ENCODE measurements at regions not wholly inside any gene's neighbourhood (a gene's known extent, or its start where the extent isn't known, plus 50 kb on each side); places are given as distances from the start of the nearest gene placed in this dataset.

DNA sequence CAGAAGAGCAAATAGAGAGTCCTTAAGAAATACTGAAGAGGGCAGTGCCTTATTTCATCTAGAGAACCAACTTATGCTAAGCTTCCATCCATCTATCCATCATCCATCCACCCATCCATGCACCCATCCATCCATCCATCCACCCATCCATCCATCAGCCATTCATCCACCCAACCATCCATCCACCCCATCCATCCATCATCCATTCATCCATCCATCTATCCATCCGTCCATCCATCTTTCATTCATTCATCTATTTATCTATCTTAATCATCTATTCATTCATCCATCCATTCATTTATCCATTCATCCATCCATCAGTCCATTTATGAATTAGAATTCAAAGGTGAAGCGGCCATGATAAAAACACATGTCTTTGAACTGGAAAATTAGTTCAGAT lies 171.5 kb upstream of the FMN2 start:
- TF ChIP-seq, protein P1, sequence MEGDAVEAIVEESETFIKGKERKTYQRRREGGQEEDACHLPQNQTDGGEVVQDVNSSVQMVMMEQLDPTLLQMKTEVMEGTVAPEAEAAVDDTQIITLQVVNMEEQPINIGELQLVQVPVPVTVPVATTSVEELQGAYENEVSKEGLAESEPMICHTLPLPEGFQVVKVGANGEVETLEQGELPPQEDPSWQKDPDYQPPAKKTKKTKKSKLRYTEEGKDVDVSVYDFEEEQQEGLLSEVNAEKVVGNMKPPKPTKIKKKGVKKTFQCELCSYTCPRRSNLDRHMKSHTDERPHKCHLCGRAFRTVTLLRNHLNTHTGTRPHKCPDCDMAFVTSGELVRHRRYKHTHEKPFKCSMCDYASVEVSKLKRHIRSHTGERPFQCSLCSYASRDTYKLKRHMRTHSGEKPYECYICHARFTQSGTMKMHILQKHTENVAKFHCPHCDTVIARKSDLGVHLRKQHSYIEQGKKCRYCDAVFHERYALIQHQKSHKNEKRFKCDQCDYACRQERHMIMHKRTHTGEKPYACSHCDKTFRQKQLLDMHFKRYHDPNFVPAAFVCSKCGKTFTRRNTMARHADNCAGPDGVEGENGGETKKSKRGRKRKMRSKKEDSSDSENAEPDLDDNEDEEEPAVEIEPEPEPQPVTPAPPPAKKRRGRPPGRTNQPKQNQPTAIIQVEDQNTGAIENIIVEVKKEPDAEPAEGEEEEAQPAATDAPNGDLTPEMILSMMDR (IDR thresholded peaks at IDR 0.05): no peak
- TF ChIP-seq POLR2A (IDR thresholded peaks at IDR 0.05): no peak
- TF ChIP-seq EP300 (IDR thresholded peaks at IDR 0.05): no peak

Data from ovary (tissue), 3 donors.